ENCODE measurements at regions not wholly inside any gene's neighbourhood (a gene's known extent, or its start where the extent isn't known, plus 50 kb on each side); places are given as distances from the start of the nearest gene placed in this dataset.
A peak's percentile ranks its signal among the peaks of the same experiment; 100 is the strongest.
"Not testable (repeated sequence)": the region's sequence is repeated elsewhere in the genome, so short reads cannot be mapped to it uniquely, and the experiment has no call there.

GRCh38 chr10:11691319-11691755 is 50.8 kb upstream of the ECHDC3 start:
- Histone ChIP-seq H3K4me1 (ENCODE audit: insufficient read depth, insufficient read length) (no peaks in the 10 kb centered on the region), H3K9ac (ENCODE audit: insufficient read length, low read depth) (no peak overlapping the region), H3K36me3 (ENCODE audit: insufficient read depth, insufficient read length, low read length) (no peaks in the 10 kb centered on the region), H3K27me3 (ENCODE audit: insufficient read depth, insufficient read length) (no peaks in the 10 kb centered on the region), H3K4me3 (ENCODE audit: insufficient read length, low read depth) (no peak overlapping the region), H3K9me3 (ENCODE audit: insufficient read depth, low read length) (no peaks in the 10 kb centered on the region)
- no peak for DNase-seq (ENCODE audit: low read depth, low spot score)
- no peak for TF ChIP-seq ZNF274 (IDR thresholded peaks at IDR 0.05; ENCODE audit: low read depth, low read length)
- TF ChIP-seq SUZ12 (IDR thresholded peaks at IDR 0.05; ENCODE audit: extremely low read depth, insufficient read depth, insufficient read length) = no peak
- TF ChIP-seq YY1 (IDR thresholded peaks at IDR 0.05; ENCODE audit: insufficient read depth, insufficient read length) = no peak

GRCh38 chr10:11689945-11690736 is 52.0 kb upstream of the ECHDC3 start:
- DNase-seq (ENCODE audit: low read depth, low spot score) = no peak
- TF ChIP-seq YY1 (IDR thresholded peaks at IDR 0.05; ENCODE audit: insufficient read depth, insufficient read length) (no peak), SUZ12 (IDR thresholded peaks at IDR 0.05; ENCODE audit: extremely low read depth, insufficient read depth, insufficient read length) (no peak), ZNF274 (IDR thresholded peaks at IDR 0.05; ENCODE audit: low read depth, low read length) (no peak)
- H3K9ac ChIP-seq (ENCODE audit: insufficient read length, low read depth) = no peak overlapping the region
- no peaks in the 10 kb centered on the region for H3K36me3 ChIP-seq (ENCODE audit: insufficient read depth, insufficient read length, low read length)
- H3K4me3 ChIP-seq (ENCODE audit: insufficient read length, low read depth) = no peak overlapping the region
- no peaks in the 10 kb centered on the region for H3K4me1 ChIP-seq (ENCODE audit: insufficient read depth, insufficient read length)
- H3K27me3 ChIP-seq (ENCODE audit: insufficient read depth, insufficient read length) = no peaks in the 10 kb centered on the region
- H3K9me3 ChIP-seq (ENCODE audit: insufficient read depth, low read length) = no peaks in the 10 kb centered on the region

GRCh38 chr10:11688448-11688795 is 53.8 kb upstream of the ECHDC3 start:
- H3K27me3 ChIP-seq (ENCODE audit: insufficient read depth, insufficient read length); H3K9ac ChIP-seq (ENCODE audit: insufficient read length, low read depth); H3K9me3 ChIP-seq (ENCODE audit: insufficient read depth, low read length); H3K36me3 ChIP-seq (ENCODE audit: insufficient read depth, insufficient read length, low read length); DNase-seq (ENCODE audit: low read depth, low spot score); H3K4me3 ChIP-seq (ENCODE audit: insufficient read length, low read depth); H3K4me1 ChIP-seq (ENCODE audit: insufficient read depth, insufficient read length): not testable (repeated sequence)

- DNase-seq (ENCODE audit: low read depth, low spot score) = no peak
- Histone ChIP-seq H3K4me1 (ENCODE audit: insufficient read depth, insufficient read length) (no peaks in the 10 kb centered on the region), H3K9me3 (ENCODE audit: insufficient read depth, low read length) (no peaks in the 10 kb centered on the region), H3K36me3 (ENCODE audit: insufficient read depth, insufficient read length, low read length) (no peaks in the 10 kb centered on the region), H3K9ac (ENCODE audit: insufficient read length, low read depth) (no peak overlapping the region), H3K4me3 (ENCODE audit: insufficient read length, low read depth) (no peak overlapping the region), H3K27me3 (ENCODE audit: insufficient read depth, insufficient read length) (no peaks in the 10 kb centered on the region)
- TF ChIP-seq ZNF274 (IDR thresholded peaks at IDR 0.05; ENCODE audit: low read depth, low read length) = no peak
- TF ChIP-seq YY1 (IDR thresholded peaks at IDR 0.05; ENCODE audit: insufficient read depth, insufficient read length) = no peak
- no peak for TF ChIP-seq SUZ12 (IDR thresholded peaks at IDR 0.05; ENCODE audit: extremely low read depth, insufficient read depth, insufficient read length)
Observed at GRCh38 chr10:11687779-11688447, 54.3 kb upstream of the ECHDC3 start.

- no peaks in the 10 kb centered on the region for H3K4me1 ChIP-seq (ENCODE audit: insufficient read depth, insufficient read length)
- no peak overlapping the region for H3K4me3 ChIP-seq (ENCODE audit: insufficient read length, low read depth)
- DNase-seq (ENCODE audit: low read depth, low spot score) = no peak
- H3K27me3 ChIP-seq (ENCODE audit: insufficient read depth, insufficient read length) = no peaks in the 10 kb centered on the region
- H3K9me3 ChIP-seq (ENCODE audit: insufficient read depth, low read length) = no peaks in the 10 kb centered on the region
- H3K9ac ChIP-seq (ENCODE audit: insufficient read length, low read depth) = no peak overlapping the region
- no peaks in the 10 kb centered on the region for H3K36me3 ChIP-seq (ENCODE audit: insufficient read depth, insufficient read length, low read length)
- TF ChIP-seq ZNF274 (IDR thresholded peaks at IDR 0.05; ENCODE audit: low read depth, low read length) (no peak), SUZ12 (IDR thresholded peaks at IDR 0.05; ENCODE audit: extremely low read depth, insufficient read depth, insufficient read length) (no peak), YY1 (IDR thresholded peaks at IDR 0.05; ENCODE audit: insufficient read depth, insufficient read length) (no peak)
Observed at GRCh38 chr10:11687357-11687771, 54.8 kb upstream of the ECHDC3 start.

- Histone ChIP-seq H3K4me3 (ENCODE audit: insufficient read length, low read depth) (no peak overlapping the region), H3K27me3 (ENCODE audit: insufficient read depth, insufficient read length) (no peaks in the 10 kb centered on the region), H3K9ac (ENCODE audit: insufficient read length, low read depth) (no peak overlapping the region), H3K36me3 (ENCODE audit: insufficient read depth, insufficient read length, low read length) (no peaks in the 10 kb centered on the region), H3K4me1 (ENCODE audit: insufficient read depth, insufficient read length) (no peaks in the 10 kb centered on the region), H3K9me3 (ENCODE audit: insufficient read depth, low read length) (no peaks in the 10 kb centered on the region)
- TF ChIP-seq SUZ12 (IDR thresholded peaks at IDR 0.05; ENCODE audit: extremely low read depth, insufficient read depth, insufficient read length) (no peak), YY1 (IDR thresholded peaks at IDR 0.05; ENCODE audit: insufficient read depth, insufficient read length) (no peak), ZNF274 (IDR thresholded peaks at IDR 0.05; ENCODE audit: low read depth, low read length) (no peak)
- DNase-seq (ENCODE audit: low read depth, low spot score) = no peak
Observed at GRCh38 chr10:11685787-11686218, 56.4 kb upstream of the ECHDC3 start.

- Histone ChIP-seq H3K4me1 (ENCODE audit: insufficient read depth, insufficient read length) (no peaks in the 10 kb centered on the region), H3K9ac (ENCODE audit: insufficient read length, low read depth) (no peak overlapping the region), H3K4me3 (ENCODE audit: insufficient read length, low read depth) (no peak overlapping the region), H3K27me3 (ENCODE audit: insufficient read depth, insufficient read length) (no peaks in the 10 kb centered on the region), H3K9me3 (ENCODE audit: insufficient read depth, low read length) (no peaks in the 10 kb centered on the region), H3K36me3 (ENCODE audit: insufficient read depth, insufficient read length, low read length) (no peaks in the 10 kb centered on the region)
- peak; percentile 18 for DNase-seq (ENCODE audit: low read depth, low spot score)
- TF ChIP-seq SUZ12 (IDR thresholded peaks at IDR 0.05; ENCODE audit: extremely low read depth, insufficient read depth, insufficient read length) (no peak), ZNF274 (IDR thresholded peaks at IDR 0.05; ENCODE audit: low read depth, low read length) (no peak), YY1 (IDR thresholded peaks at IDR 0.05; ENCODE audit: insufficient read depth, insufficient read length) (no peak)
Observed at GRCh38 chr10:11684717-11685645, 57.2 kb upstream of the ECHDC3 start.

- H3K9ac ChIP-seq (ENCODE audit: insufficient read length, low read depth); H3K4me1 ChIP-seq (ENCODE audit: insufficient read depth, insufficient read length): not testable (repeated sequence)
Observed at GRCh38 chr10:11684341-11684716, 57.9 kb upstream of the ECHDC3 start.

More at GRCh38 chr10:11684341-11684716, 57.9 kb upstream of the ECHDC3 start:
- not testable (repeated sequence) for H3K4me3 ChIP-seq (ENCODE audit: insufficient read length, low read depth); H3K27me3 ChIP-seq (ENCODE audit: insufficient read depth, insufficient read length); DNase-seq (ENCODE audit: low read depth, low spot score); H3K9me3 ChIP-seq (ENCODE audit: insufficient read depth, low read length); H3K36me3 ChIP-seq (ENCODE audit: insufficient read depth, insufficient read length, low read length)

Measured in NT2/D1 (cell line).